Endothelial cell of umbilical vein (primary cell): ENCODE measurements at regions not wholly inside any gene's neighbourhood (a gene's known extent, or its start where the extent isn't known, plus 50 kb on each side); places are given as distances from the start of the nearest gene placed in this dataset.

ENCODE experiments used
- CTCF ChIP-seq, 2 donors: IDR thresholded peaks; 1 replicate in 1 of 2; 2 replicates in 1 of 2; pipeline ENCODE4 v1.5.1; 2011; ENCODE audit warnings: low read length in 2 of 2, mild to moderate bottlenecking in 2 of 2, moderate library complexity in 2 of 2, control low read depth in 1 of 2, inconsistent platforms in 1 of 2, low read depth in 1 of 2; ENCODE audit not compliant: insufficient read depth in 1 of 2; ENCODE audit errors: extremely low read depth in 1 of 2
- EZH2 ChIP-seq: IDR thresholded peaks from 2 replicates; pipeline ENCODE4 v1.6.1; 2012; ENCODE audit warnings: borderline replicate concordance, low read depth, mild to moderate bottlenecking, moderate library complexity, low read length, inconsistent platforms; ENCODE audit not compliant: severe bottlenecking
- MAX ChIP-seq: IDR thresholded peaks from 2 replicates; pipeline ENCODE4 v1.6.1; 2011; ENCODE audit not compliant: insufficient read depth, insufficient read length
- MYC ChIP-seq: IDR thresholded peaks from one replicate; pipeline ENCODE4 v1.6.1; 2011; ENCODE audit warnings: mild to moderate bottlenecking, low read depth, low read length
- POLR2A ChIP-seq: IDR thresholded peaks from 2 replicates; pipeline ENCODE4 v1.6.1; 2012; ENCODE audit warnings: low read depth, mild to moderate bottlenecking, control low read depth, low read length
- POLR2AphosphoS5 ChIP-seq: IDR thresholded peaks from 2 replicates; pipeline ENCODE4 v1.6.1; 2012; ENCODE audit warnings: low read depth, mild to moderate bottlenecking, control low read depth, low read length, moderate library complexity; ENCODE audit not compliant: insufficient read depth

- no peak for TF ChIP-seq CTCF (IDR thresholded peaks at IDR 0.05; ENCODE audit: extremely low read depth in 1 of 2, insufficient read depth in 1 of 2, low read depth in 1 of 2, low read length in 2 of 2)
- TF ChIP-seq EZH2, result no peak
- no peak for TF ChIP-seq POLR2AphosphoS5
- TF ChIP-seq MYC, result no peak
- no peak for TF ChIP-seq POLR2A
- no peak for TF ChIP-seq MAX
Observed at GRCh38 chr2:154555710-154556109, 142.8 kb upstream of the KCNJ3 start.
